Gastroesophageal sphincter (tissue), 3 donors: ENCODE measurements at regions not wholly inside any gene's neighbourhood (a gene's known extent, or its start where the extent isn't known, plus 50 kb on each side); places are given as distances from the start of the nearest gene placed in this dataset.

ENCODE experiments used
- CTCF ChIP-seq, 4 experiments: fragments of 200-600 bp in 2 of 4; fragments of 450-650 bp in 2 of 4; sonication (generic) in 1 of 4; IDR thresholded peaks; one replicate each; pipeline ENCODE4 v1.5.1; 2017 to 2019; ENCODE audit warnings: antibody characterized with exemption in 4 of 4, mild to moderate bottlenecking in 2 of 4, moderate library complexity in 2 of 4
- POLR2A ChIP-seq, 2 donors: fragments of 450-650 bp; IDR thresholded peaks; one replicate each; pipeline ENCODE4 v1.6.1; 2017; ENCODE audit warnings: antibody characterized with exemption in 2 of 2, mild to moderate bottlenecking in 2 of 2, moderate library complexity in 1 of 2

- TF ChIP-seq CTCF (IDR thresholded peaks at IDR 0.05) (no peak), POLR2A (IDR thresholded peaks at IDR 0.05) (no peak)
These were observed 89.4 kb upstream of the HES1 start for GRCh38 chr3:194046531-194046930.
